GM12875 (cell line): ENCODE measurements at regions not wholly inside any gene's neighbourhood (a gene's known extent, or its start where the extent isn't known, plus 50 kb on each side); places are given as distances from the start of the nearest gene placed in this dataset.
"Not testable (repeated sequence)": the region's sequence is repeated elsewhere in the genome, so short reads cannot be mapped to it uniquely, and the experiment has no call there.

ENCODE experiments used
- H3K4me3 ChIP-seq: one replicate; pipeline ENCODE4 v1.5.1; 2011; ENCODE audit warnings: low read depth, low read length, control low read depth
- CTCF ChIP-seq: IDR thresholded peaks from 2 replicates; pipeline ENCODE4 v1.5.1; 2011; ENCODE audit warnings: low read depth, mild to moderate bottlenecking, control low read depth, inconsistent platforms, low read length, moderate library complexity, borderline replicate concordance; ENCODE audit not compliant: insufficient read depth

DNA sequence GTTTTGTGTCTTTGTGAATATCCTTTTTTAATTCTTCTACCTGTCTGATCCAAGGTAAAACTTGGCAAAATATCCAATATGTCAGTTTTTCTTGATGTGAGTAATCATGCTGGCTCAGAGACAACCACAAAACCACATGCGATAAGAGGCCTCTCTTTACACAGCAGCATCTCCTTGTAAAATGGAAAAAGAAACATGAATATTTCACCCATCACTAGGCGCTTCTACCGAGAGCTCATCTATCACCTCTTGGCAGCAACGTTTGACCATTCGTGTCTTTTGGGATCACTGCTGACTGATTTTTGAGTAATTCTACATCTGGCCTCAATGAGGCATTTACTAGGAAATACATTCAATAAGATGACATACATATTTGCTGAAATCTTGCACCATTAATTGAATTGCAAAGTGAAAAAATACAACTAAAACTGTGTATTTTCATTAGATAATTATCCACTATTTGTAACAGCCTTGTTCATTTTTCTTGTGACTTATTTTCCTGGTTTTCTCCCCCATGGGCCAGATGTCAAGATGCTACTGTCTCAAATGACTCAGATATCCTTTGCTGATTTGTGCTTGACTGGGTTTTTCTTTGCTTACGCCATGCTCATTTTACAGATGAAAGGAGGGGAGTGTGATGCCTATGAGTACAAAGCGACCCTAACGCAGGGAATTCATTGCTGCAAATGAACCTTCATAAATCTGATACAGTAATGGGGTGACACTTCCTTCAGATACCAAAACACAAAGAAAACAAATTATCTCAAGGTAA lies 467.5 kb downstream of the FBXO15 start:
- no peak overlapping the region for H3K4me3 ChIP-seq
- no peak for TF ChIP-seq CTCF

- no peak overlapping the region for H3K4me3 ChIP-seq
- TF ChIP-seq CTCF, result no peak
Observed at GRCh38 chr18:73677450-73677849, 470.2 kb downstream of the FBXO15 start.

DNA sequence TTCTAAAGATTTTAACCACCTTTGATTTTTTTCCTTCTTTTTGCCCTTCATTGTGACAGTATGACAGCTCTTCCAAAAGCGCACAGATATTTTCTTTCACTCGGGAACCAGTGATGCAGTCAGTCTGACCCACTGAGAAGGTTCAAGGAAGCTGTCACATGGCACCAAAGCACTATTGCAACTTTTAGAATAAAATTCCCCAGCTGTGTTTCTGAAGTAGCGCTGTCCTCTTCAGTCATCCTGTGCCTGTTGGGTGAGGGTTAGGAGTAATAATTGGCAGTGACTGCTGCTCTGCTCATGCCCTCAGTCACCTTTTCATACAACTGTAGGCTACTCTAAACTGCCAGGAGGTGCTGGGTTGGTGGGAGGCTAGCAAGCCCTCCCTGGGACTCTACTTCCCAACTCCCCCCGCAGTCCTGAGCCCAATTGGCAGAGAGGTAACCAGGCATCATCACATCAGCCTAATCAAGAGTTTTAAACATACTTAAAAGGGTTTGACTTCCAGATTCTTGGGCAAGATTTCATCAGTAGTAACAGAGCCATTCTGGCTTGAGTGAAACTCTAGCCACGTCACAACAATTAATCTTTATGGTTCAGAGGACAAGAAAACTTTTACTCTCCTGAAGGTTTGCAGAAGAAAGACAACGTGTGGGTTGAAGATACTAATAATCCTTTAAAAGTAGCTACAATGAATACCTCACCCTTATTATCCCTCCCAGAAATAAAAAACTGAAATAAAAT lies 473.3 kb downstream of the FBXO15 start:
- TF ChIP-seq CTCF, result no peak
- no peak overlapping the region for H3K4me3 ChIP-seq

GRCh38 chr18:73671480-73671879 lies 476.2 kb downstream of the FBXO15 start:
- not testable (repeated sequence) for H3K4me3 ChIP-seq

DNA sequence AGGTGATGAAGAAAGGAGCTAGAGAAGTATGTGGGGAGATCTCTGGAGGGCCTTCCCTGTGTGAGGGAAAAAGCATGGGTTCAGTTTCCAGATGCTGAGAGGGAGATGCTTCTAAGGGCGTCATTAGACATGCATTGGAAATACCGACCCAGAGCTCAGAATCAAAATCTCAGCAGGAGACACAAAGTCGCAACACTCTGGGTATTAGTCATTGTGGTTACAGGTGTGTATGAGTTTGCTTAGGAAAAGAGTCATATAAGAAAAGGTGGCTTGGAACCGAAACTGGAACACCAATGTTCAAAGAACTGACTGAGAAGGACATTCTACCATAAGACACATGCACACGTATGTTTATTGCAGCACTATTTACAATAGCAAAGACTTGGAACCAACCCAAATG lies 477.1 kb downstream of the FBXO15 start:
- TF ChIP-seq CTCF, result no peak

GRCh38 chr18:73670039-73670438 lies 477.6 kb downstream of the FBXO15 start:
- H3K4me3 ChIP-seq, result no peak overlapping the region
- TF ChIP-seq CTCF, result no peak

More for the DNA sequence above, 477.1 kb downstream of the FBXO15 start:
- no peak overlapping the region for H3K4me3 ChIP-seq

DNA sequence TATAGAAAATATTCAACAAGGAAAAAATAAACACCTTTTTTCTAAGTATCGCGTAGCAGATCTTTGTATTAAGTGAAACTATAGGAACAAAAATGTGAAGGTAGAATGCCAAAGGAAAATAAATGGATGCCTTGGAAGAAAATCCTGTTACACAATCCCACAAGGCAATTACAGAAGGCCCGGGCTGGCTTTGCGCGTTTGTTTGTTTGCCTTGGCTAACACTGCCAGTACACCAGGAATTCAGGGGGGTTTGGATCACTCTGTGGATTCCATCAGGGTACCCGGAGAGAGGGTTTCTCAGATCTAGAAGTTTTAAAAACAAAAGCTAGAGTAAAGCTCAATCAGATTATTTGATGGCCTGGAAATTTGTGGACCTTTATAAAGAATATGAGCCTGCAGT lies 478.3 kb downstream of the FBXO15 start:
- H3K4me3 ChIP-seq, result no peak overlapping the region
- no peak for TF ChIP-seq CTCF
